ENCODE measurements at regions not wholly inside any gene's neighbourhood (a gene's known extent, or its start where the extent isn't known, plus 50 kb on each side); places are given as distances from the start of the nearest gene placed in this dataset.

DNA sequence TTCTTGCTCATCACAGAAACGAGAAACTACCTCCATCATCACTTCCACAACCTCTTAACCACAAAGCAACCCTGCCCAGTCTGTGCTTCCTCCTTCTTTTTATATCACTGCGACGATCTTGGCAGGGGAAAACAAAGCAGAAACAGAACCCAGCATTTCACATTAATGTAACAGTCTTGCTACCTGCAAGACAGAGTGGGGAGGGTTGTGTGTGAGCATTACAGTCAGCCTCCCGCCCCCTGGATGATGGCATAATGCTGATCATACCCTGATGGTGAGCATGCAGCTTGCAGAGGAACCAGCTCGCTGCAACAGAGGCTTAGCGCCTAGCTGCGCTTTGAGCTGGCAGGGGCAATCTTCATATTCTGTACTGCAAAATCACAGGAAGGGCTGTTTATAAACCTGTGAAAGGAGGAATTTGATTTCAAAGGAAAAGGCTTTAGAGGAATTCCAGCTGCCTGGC lies 376.1 kb downstream of the IRS1 start:
- H3K27me3 Mint-ChIP-seq (ENCODE audit: insufficient read depth, low read depth, poor library complexity), result no peaks in the 10 kb centered on the region
- TF ChIP-seq JUNB (IDR thresholded peaks at IDR 0.05; ENCODE audit: unreplicated experiment), result no peak
- no peak overlapping the region for H3K27ac ChIP-seq (ENCODE audit: low read depth)
- peaks cover 15% of the 10 kb centered on the region for H3K4me1 Mint-ChIP-seq
- H3K9me2 ChIP-seq (ENCODE audit: insufficient read depth), result peaks cover 23% of the 10 kb centered on the region
- H3K27ac Mint-ChIP-seq, result no peak overlapping the region; the same call in 1 of the 2 replicates
- H3K4me3 ChIP-seq, result no peak overlapping the region
- no peaks in the 10 kb centered on the region for H3K79me2 ChIP-seq (replicated peaks; ENCODE audit: insufficient read depth)
- ATAC-seq (peak; percentile 45; the same call in 2 of the 3 replicates), DNase-seq (ENCODE audit: low spot score) (no peak)
- no peaks in the 10 kb centered on the region for H3F3A ChIP-seq (replicated peaks; ENCODE audit: low read depth)
- no peak overlapping the region for H3K4me2 ChIP-seq
- peak overlapping the region; percentile 80; the same call in 1 of the 2 replicates for H2AFZ ChIP-seq
- peaks cover 5% of the 10 kb centered on the region; the same call in 1 of the 2 replicates for H3K4me1 ChIP-seq (ENCODE audit: insufficient read depth)
- no peaks in the 10 kb centered on the region for H3K9me3 Mint-ChIP-seq
- no peaks in the 10 kb centered on the region for H3K27me3 ChIP-seq (ENCODE audit: insufficient read depth)
- H3K36me3 Mint-ChIP-seq (ENCODE audit: low read depth), result no peaks in the 10 kb centered on the region
- H3K36me3 ChIP-seq (ENCODE audit: insufficient read depth), result no peaks in the 10 kb centered on the region
- H3K4me3 Mint-ChIP-seq, result no peak overlapping the region
- no peaks in the 10 kb centered on the region for H4K20me1 ChIP-seq (replicated peaks; ENCODE audit: insufficient read depth)

DNA sequence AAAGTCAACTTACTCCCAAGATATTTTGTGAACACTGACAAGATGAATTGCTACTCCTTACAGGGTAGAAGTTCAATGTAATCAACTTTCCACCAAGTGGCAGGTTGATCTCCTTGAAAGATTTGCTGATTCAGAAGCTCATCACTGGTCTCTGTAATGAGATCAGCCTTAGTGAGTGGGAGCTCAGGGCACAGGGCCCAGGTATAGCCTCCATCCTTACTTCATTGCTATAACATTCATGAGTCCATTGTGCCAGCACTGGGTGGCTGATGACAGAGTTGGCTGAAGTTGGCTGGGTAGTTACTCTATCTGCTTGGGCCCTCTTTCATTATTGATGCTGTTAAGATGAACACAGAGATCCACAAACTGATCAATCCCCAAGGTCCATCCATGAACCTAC lies 379.0 kb downstream of the IRS1 start:
- H3K79me2 ChIP-seq (replicated peaks; ENCODE audit: insufficient read depth), result no peaks in the 10 kb centered on the region
- H3K4me3 ChIP-seq, result no peak overlapping the region
- H3K27ac Mint-ChIP-seq, result no peak overlapping the region
- DNase-seq (ENCODE audit: low spot score), result no peak
- H3K4me1 Mint-ChIP-seq, result peaks cover 12% of the 10 kb centered on the region
- H3K27ac ChIP-seq (ENCODE audit: low read depth), result no peak overlapping the region
- no peaks in the 10 kb centered on the region for H3K36me3 Mint-ChIP-seq (ENCODE audit: low read depth)
- H3K27me3 Mint-ChIP-seq (ENCODE audit: insufficient read depth, low read depth, poor library complexity), result no peaks in the 10 kb centered on the region
- peaks cover 5% of the 10 kb centered on the region; the same call in 1 of the 2 replicates for H3K4me1 ChIP-seq (ENCODE audit: insufficient read depth)
- ATAC-seq, result no peak
- H3K4me2 ChIP-seq, result no peak overlapping the region
- H3K36me3 ChIP-seq (ENCODE audit: insufficient read depth), result no peaks in the 10 kb centered on the region
- no peaks in the 10 kb centered on the region for H3K27me3 ChIP-seq (ENCODE audit: insufficient read depth)
- no peaks in the 10 kb centered on the region for H4K20me1 ChIP-seq (replicated peaks; ENCODE audit: insufficient read depth)
- no peaks in the 10 kb centered on the region for H3F3A ChIP-seq (replicated peaks; ENCODE audit: low read depth)
- H3K9me2 ChIP-seq (ENCODE audit: insufficient read depth), result peaks cover 23% of the 10 kb centered on the region
- no peak overlapping the region for H2AFZ ChIP-seq
- H3K4me3 Mint-ChIP-seq, result no peak overlapping the region
- no peak for TF ChIP-seq POLR2AphosphoS5 (IDR thresholded peaks at IDR 0.05; ENCODE audit: low read depth)
- TF ChIP-seq EZH2 (IDR thresholded peaks at IDR 0.05; ENCODE audit: low read depth, unreplicated experiment), result no peak
- TF ChIP-seq JUNB (IDR thresholded peaks at IDR 0.05; ENCODE audit: unreplicated experiment), result no peak
- TF ChIP-seq, protein P1, sequence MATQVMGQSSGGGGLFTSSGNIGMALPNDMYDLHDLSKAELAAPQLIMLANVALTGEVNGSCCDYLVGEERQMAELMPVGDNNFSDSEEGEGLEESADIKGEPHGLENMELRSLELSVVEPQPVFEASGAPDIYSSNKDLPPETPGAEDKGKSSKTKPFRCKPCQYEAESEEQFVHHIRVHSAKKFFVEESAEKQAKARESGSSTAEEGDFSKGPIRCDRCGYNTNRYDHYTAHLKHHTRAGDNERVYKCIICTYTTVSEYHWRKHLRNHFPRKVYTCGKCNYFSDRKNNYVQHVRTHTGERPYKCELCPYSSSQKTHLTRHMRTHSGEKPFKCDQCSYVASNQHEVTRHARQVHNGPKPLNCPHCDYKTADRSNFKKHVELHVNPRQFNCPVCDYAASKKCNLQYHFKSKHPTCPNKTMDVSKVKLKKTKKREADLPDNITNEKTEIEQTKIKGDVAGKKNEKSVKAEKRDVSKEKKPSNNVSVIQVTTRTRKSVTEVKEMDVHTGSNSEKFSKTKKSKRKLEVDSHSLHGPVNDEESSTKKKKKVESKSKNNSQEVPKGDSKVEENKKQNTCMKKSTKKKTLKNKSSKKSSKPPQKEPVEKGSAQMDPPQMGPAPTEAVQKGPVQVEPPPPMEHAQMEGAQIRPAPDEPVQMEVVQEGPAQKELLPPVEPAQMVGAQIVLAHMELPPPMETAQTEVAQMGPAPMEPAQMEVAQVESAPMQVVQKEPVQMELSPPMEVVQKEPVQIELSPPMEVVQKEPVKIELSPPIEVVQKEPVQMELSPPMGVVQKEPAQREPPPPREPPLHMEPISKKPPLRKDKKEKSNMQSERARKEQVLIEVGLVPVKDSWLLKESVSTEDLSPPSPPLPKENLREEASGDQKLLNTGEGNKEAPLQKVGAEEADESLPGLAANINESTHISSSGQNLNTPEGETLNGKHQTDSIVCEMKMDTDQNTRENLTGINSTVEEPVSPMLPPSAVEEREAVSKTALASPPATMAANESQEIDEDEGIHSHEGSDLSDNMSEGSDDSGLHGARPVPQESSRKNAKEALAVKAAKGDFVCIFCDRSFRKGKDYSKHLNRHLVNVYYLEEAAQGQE (IDR thresholded peaks at IDR 0.05; ENCODE audit: unreplicated experiment), result no peak
- TF ChIP-seq STAT1 (IDR thresholded peaks at IDR 0.05; ENCODE audit: unreplicated experiment), result no peak
- no peaks in the 10 kb centered on the region for H3K9me3 Mint-ChIP-seq

DNA sequence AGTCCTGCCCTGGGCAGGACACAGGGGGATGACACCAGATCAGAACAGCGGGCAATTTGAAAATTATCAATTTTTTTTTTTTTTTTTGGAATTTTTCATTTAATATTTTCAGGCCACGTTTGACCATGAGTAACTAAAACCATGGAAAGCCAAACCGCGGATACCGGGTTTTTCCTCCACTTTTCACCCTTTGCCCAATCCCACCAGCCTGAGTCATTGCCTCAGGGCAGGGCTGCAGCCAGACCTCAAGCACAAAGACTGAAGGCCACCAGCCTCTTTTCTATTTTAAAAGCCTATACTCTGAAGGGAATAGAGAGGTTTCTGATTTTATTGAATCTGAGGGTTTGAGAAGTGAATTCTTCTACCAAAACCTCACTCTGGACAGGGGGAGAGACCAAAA lies 381.1 kb downstream of the IRS1 start:
- Histone ChIP-seq H3K36me3 (ENCODE audit: insufficient read depth) (no peaks in the 10 kb centered on the region), H3K4me1 (ENCODE audit: insufficient read depth) (no peaks in the 10 kb centered on the region), H3K4me3 (no peak overlapping the region), H4K20me1 (replicated peaks; ENCODE audit: insufficient read depth) (no peaks in the 10 kb centered on the region), H2AFZ (no peak overlapping the region), H3K79me2 (replicated peaks; ENCODE audit: insufficient read depth) (no peaks in the 10 kb centered on the region), H3K27ac (ENCODE audit: low read depth) (no peak overlapping the region), H3K27me3 (ENCODE audit: insufficient read depth) (no peaks in the 10 kb centered on the region), H3K4me2 (no peak overlapping the region), H3K9me2 (ENCODE audit: insufficient read depth) (peaks cover 23% of the 10 kb centered on the region), H3F3A (replicated peaks; ENCODE audit: low read depth) (no peaks in the 10 kb centered on the region)
- DNase-seq (ENCODE audit: low spot score) (no peak), ATAC-seq (no peak)
- no peak overlapping the region for H3K4me3 Mint-ChIP-seq
- H3K27ac Mint-ChIP-seq, result no peak overlapping the region
- H3K36me3 Mint-ChIP-seq (ENCODE audit: low read depth), result no peaks in the 10 kb centered on the region
- peaks cover under 1% of the 10 kb centered on the region; the same call in 1 of the 3 replicates for H3K4me1 Mint-ChIP-seq
- no peaks in the 10 kb centered on the region for H3K27me3 Mint-ChIP-seq (ENCODE audit: insufficient read depth, low read depth, poor library complexity)
- no peaks in the 10 kb centered on the region for H3K9me3 Mint-ChIP-seq
- TF ChIP-seq JUNB (IDR thresholded peaks at IDR 0.05; ENCODE audit: unreplicated experiment) (no peak), EZH2 (IDR thresholded peaks at IDR 0.05; ENCODE audit: low read depth, unreplicated experiment) (no peak), ZNF331 (CRISPR knock-in tag; IDR thresholded peaks at IDR 0.05; ENCODE audit: low read depth) (no peak), POLR2AphosphoS5 (IDR thresholded peaks at IDR 0.05; ENCODE audit: low read depth) (no peak)
- TF ChIP-seq, protein P1 (IDR thresholded peaks at IDR 0.05; ENCODE audit: unreplicated experiment), result no peak
- TF ChIP-seq, protein P2, sequence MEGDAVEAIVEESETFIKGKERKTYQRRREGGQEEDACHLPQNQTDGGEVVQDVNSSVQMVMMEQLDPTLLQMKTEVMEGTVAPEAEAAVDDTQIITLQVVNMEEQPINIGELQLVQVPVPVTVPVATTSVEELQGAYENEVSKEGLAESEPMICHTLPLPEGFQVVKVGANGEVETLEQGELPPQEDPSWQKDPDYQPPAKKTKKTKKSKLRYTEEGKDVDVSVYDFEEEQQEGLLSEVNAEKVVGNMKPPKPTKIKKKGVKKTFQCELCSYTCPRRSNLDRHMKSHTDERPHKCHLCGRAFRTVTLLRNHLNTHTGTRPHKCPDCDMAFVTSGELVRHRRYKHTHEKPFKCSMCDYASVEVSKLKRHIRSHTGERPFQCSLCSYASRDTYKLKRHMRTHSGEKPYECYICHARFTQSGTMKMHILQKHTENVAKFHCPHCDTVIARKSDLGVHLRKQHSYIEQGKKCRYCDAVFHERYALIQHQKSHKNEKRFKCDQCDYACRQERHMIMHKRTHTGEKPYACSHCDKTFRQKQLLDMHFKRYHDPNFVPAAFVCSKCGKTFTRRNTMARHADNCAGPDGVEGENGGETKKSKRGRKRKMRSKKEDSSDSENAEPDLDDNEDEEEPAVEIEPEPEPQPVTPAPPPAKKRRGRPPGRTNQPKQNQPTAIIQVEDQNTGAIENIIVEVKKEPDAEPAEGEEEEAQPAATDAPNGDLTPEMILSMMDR (conservative IDR thresholded peaks at IDR 0.05; ENCODE audit: low read depth in 2 of 2), result no peak
- TF ChIP-seq, protein P3, sequence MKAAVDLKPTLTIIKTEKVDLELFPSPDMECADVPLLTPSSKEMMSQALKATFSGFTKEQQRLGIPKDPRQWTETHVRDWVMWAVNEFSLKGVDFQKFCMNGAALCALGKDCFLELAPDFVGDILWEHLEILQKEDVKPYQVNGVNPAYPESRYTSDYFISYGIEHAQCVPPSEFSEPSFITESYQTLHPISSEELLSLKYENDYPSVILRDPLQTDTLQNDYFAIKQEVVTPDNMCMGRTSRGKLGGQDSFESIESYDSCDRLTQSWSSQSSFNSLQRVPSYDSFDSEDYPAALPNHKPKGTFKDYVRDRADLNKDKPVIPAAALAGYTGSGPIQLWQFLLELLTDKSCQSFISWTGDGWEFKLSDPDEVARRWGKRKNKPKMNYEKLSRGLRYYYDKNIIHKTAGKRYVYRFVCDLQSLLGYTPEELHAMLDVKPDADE (IDR thresholded peaks at IDR 0.05), result no peak
